GM18867 (cell line): ENCODE measurements at regions not wholly inside any gene's neighbourhood (a gene's known extent, or its start where the extent isn't known, plus 50 kb on each side); places are given as distances from the start of the nearest gene placed in this dataset.

ENCODE experiments used
- ATAC-seq: cut with Tn5 transposase; IDR thresholded peaks from one replicate; pipeline ENCODE4 v1.9.1; 2021; ENCODE audit warnings: mild to moderate bottlenecking, moderate library complexity; ENCODE audit not compliant: unreplicated experiment

GRCh38 chr20:57071954-57072583 is 194.4 kb downstream of the BMP7 start:
- ATAC-seq: no peak

GRCh38 chr20:57073402-57073801 is 193.0 kb downstream of the BMP7 start:
- ATAC-seq: no peak

GRCh38 chr20:57074386-57074785 is 192.1 kb downstream of the BMP7 start:
- no peak for ATAC-seq

- ATAC-seq: no peak
These were observed 191.3 kb downstream of the BMP7 start for GRCh38 chr20:57075181-57075580.

GRCh38 chr20:57075603-57076002 is 190.8 kb downstream of the BMP7 start:
- no peak for ATAC-seq

- ATAC-seq: no peak
These were observed 190.2 kb downstream of the BMP7 start for GRCh38 chr20:57076152-57076652.

GRCh38 chr20:57076951-57077350 is 189.5 kb downstream of the BMP7 start:
- no peak for ATAC-seq

GRCh38 chr20:57078116-57078515 is 188.3 kb downstream of the BMP7 start:
- ATAC-seq: no peak

- no peak for ATAC-seq
These were observed 187.1 kb downstream of the BMP7 start for GRCh38 chr20:57079031-57080005.

GRCh38 chr20:57080796-57081195 is 185.6 kb downstream of the BMP7 start:
- ATAC-seq: no peak

GRCh38 chr20:57082357-57082945 is 184.0 kb downstream of the BMP7 start:
- ATAC-seq: no peak

GRCh38 chr20:57083072-57083471 is 183.4 kb downstream of the BMP7 start:
- ATAC-seq: no peak

GRCh38 chr20:57086066-57086465 is 180.4 kb downstream of the BMP7 start:
- no peak for ATAC-seq

GRCh38 chr20:57087102-57087501 is 179.3 kb downstream of the BMP7 start:
- ATAC-seq: no peak

GRCh38 chr20:57087705-57088104 is 178.7 kb downstream of the BMP7 start:
- ATAC-seq: no peak

GRCh38 chr20:57088436-57088835 is 178.0 kb downstream of the BMP7 start:
- no peak for ATAC-seq

GRCh38 chr20:57089699-57090144 is 176.7 kb downstream of the BMP7 start:
- ATAC-seq: peak; percentile 66

- ATAC-seq: no peak
These were observed 175.6 kb downstream of the BMP7 start for GRCh38 chr20:57090590-57091560.

- ATAC-seq: no peak
These were observed 174.7 kb downstream of the BMP7 start for GRCh38 chr20:57091748-57092111.

- no peak for ATAC-seq
These were observed 174.1 kb downstream of the BMP7 start for GRCh38 chr20:57092112-57092899.
